ENCODE measurements at regions not wholly inside any gene's neighbourhood (a gene's known extent, or its start where the extent isn't known, plus 50 kb on each side); places are given as distances from the start of the nearest gene placed in this dataset.

DNA sequence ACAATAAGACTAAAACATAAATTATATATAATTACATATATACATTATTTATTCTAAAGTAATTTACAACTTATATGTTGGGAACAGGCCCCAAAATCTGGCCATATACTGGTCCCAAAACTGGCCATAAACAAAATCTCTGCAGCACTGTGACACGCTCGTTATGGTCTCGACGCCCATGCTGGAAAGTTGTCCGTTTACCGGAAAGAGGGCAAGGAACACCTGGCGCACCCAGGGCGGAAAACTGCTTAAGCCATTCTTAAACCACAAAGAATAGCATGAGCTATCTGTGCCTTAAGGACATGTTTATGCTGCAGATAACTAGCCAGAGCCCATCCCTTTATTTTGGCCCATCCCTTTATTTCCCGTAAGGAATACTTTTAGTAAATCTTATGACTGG is 164.9 kb downstream of the CENPW start:
- no peaks in the 10 kb centered on the region for H3K79me2 ChIP-seq (ENCODE audit: low read length)
- H2AFZ ChIP-seq (ENCODE audit: low read length): no peak overlapping the region
- TF ChIP-seq EZH2phosphoT487 (IDR thresholded peaks at IDR 0.05; ENCODE audit: low read length) (no peak), EZH2 (optimal IDR thresholded peaks at IDR 0.05; ENCODE audit: low read depth, low read length) (no peak)
- TF ChIP-seq, protein P1, sequence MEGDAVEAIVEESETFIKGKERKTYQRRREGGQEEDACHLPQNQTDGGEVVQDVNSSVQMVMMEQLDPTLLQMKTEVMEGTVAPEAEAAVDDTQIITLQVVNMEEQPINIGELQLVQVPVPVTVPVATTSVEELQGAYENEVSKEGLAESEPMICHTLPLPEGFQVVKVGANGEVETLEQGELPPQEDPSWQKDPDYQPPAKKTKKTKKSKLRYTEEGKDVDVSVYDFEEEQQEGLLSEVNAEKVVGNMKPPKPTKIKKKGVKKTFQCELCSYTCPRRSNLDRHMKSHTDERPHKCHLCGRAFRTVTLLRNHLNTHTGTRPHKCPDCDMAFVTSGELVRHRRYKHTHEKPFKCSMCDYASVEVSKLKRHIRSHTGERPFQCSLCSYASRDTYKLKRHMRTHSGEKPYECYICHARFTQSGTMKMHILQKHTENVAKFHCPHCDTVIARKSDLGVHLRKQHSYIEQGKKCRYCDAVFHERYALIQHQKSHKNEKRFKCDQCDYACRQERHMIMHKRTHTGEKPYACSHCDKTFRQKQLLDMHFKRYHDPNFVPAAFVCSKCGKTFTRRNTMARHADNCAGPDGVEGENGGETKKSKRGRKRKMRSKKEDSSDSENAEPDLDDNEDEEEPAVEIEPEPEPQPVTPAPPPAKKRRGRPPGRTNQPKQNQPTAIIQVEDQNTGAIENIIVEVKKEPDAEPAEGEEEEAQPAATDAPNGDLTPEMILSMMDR (IDR thresholded peaks at IDR 0.05; ENCODE audit: low read length): no peak
- no peak overlapping the region for H3K4me2 ChIP-seq (ENCODE audit: low read depth, low read length)
- no peaks in the 10 kb centered on the region for H3F3A ChIP-seq (ENCODE audit: insufficient read depth, low read length)
- no peaks in the 10 kb centered on the region for H3K9me2 ChIP-seq (replicated peaks; ENCODE audit: insufficient read depth, low read length)
- H3K4me3 ChIP-seq (ENCODE audit: low read length): no peak overlapping the region
- H3K9me3 ChIP-seq (replicated peaks; ENCODE audit: insufficient read depth, low read length): no peaks in the 10 kb centered on the region
- no peak for DNase-seq
- no peak overlapping the region for H3K9ac ChIP-seq (ENCODE audit: low read length)
- H4K20me1 ChIP-seq (ENCODE audit: insufficient read depth, low read length): no peaks in the 10 kb centered on the region
- H3K27me3 ChIP-seq (replicated peaks; ENCODE audit: insufficient read depth, low read length): no peaks in the 10 kb centered on the region
- H3K4me1 ChIP-seq (ENCODE audit: low read length): no peaks in the 10 kb centered on the region
- no peak overlapping the region for H3K27ac ChIP-seq (ENCODE audit: low read length)
- no peaks in the 10 kb centered on the region for H3K36me3 ChIP-seq (replicated peaks; ENCODE audit: insufficient read depth, low read length)

DNA sequence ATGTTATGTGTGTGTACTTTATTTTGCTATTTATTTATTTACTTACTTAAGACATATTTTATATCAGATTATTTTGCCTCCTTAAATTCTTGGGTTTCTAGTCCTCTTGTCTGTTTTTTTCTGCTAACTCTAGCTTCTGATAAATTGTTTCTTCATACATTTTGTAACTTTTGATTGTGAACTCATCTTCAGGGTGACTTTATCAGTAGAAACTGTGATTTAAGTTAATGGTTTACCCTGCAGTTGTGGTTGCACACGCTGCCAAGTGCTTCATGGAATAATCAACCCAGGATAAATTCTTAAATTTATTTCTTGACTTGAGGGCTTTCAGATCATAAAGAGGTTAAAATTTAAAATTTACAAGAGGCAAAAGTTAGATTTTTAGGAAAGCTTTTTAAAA is 173.3 kb downstream of the CENPW start:
- H3K9ac ChIP-seq (ENCODE audit: low read length): no peak overlapping the region
- H3K27ac ChIP-seq (ENCODE audit: low read length): no peak overlapping the region
- no peaks in the 10 kb centered on the region for H3K36me3 ChIP-seq (replicated peaks; ENCODE audit: insufficient read depth, low read length)
- no peak overlapping the region for H2AFZ ChIP-seq (ENCODE audit: low read length)
- H3K4me1 ChIP-seq (ENCODE audit: low read length): no peaks in the 10 kb centered on the region
- no peaks in the 10 kb centered on the region for H3K79me2 ChIP-seq (ENCODE audit: low read length)
- H3K9me2 ChIP-seq (replicated peaks; ENCODE audit: insufficient read depth, low read length): no peaks in the 10 kb centered on the region
- no peak overlapping the region for H3K4me2 ChIP-seq (ENCODE audit: low read depth, low read length)
- no peak for DNase-seq
- H3K27me3 ChIP-seq (replicated peaks; ENCODE audit: insufficient read depth, low read length): no peaks in the 10 kb centered on the region
- TF ChIP-seq EZH2phosphoT487 (IDR thresholded peaks at IDR 0.05; ENCODE audit: low read length) (no peak), EZH2 (optimal IDR thresholded peaks at IDR 0.05; ENCODE audit: low read depth, low read length) (no peak)
- TF ChIP-seq, protein P1 (IDR thresholded peaks at IDR 0.05; ENCODE audit: low read length): no peak
- no peaks in the 10 kb centered on the region for H3K9me3 ChIP-seq (replicated peaks; ENCODE audit: insufficient read depth, low read length)
- H3K4me3 ChIP-seq (ENCODE audit: low read length): no peak overlapping the region
- no peaks in the 10 kb centered on the region for H3F3A ChIP-seq (ENCODE audit: insufficient read depth, low read length)
- no peaks in the 10 kb centered on the region for H4K20me1 ChIP-seq (ENCODE audit: insufficient read depth, low read length)

- Histone ChIP-seq H3K79me2 (ENCODE audit: low read length) (no peaks in the 10 kb centered on the region), H3F3A (ENCODE audit: insufficient read depth, low read length) (no peaks in the 10 kb centered on the region), H2AFZ (ENCODE audit: low read length) (no peak overlapping the region), H3K27ac (ENCODE audit: low read length) (no peak overlapping the region), H3K4me3 (ENCODE audit: low read length) (no peak overlapping the region), H3K9ac (ENCODE audit: low read length) (no peak overlapping the region), H3K9me3 (replicated peaks; ENCODE audit: insufficient read depth, low read length) (no peaks in the 10 kb centered on the region), H3K27me3 (replicated peaks; ENCODE audit: insufficient read depth, low read length) (no peaks in the 10 kb centered on the region), H3K36me3 (replicated peaks; ENCODE audit: insufficient read depth, low read length) (no peaks in the 10 kb centered on the region), H3K4me1 (ENCODE audit: low read length) (no peaks in the 10 kb centered on the region), H4K20me1 (ENCODE audit: insufficient read depth, low read length) (no peaks in the 10 kb centered on the region), H3K9me2 (replicated peaks; ENCODE audit: insufficient read depth, low read length) (no peaks in the 10 kb centered on the region), H3K4me2 (ENCODE audit: low read depth, low read length) (no peak overlapping the region)
- TF ChIP-seq, protein P1 (IDR thresholded peaks at IDR 0.05; ENCODE audit: low read length): no peak
- TF ChIP-seq EZH2 (optimal IDR thresholded peaks at IDR 0.05; ENCODE audit: low read depth, low read length) (no peak), EZH2phosphoT487 (IDR thresholded peaks at IDR 0.05; ENCODE audit: low read length) (no peak)
- DNase-seq: no peak
Measured at GRCh38 chr6:126516411-126516810, 176.5 kb downstream of the CENPW start.
